Tibial nerve (tissue), 4 donors: ENCODE measurements at regions not wholly inside any gene's neighbourhood (a gene's known extent, or its start where the extent isn't known, plus 50 kb on each side); places are given as distances from the start of the nearest gene placed in this dataset.

Experiments
- EP300 ChIP-seq, 2 donors: sonication (generic); formaldehyde crosslinking; IDR thresholded peaks; one replicate each; pipeline ENCODE4 v1.6.1; 2017; ENCODE audit warnings: antibody characterized with exemption in 2 of 2, mild to moderate bottlenecking in 1 of 2
- POLR2A ChIP-seq, 2 donors: fragments of 450-650 bp; IDR thresholded peaks; one replicate each; pipeline ENCODE4 v1.6.1; 2017; ENCODE audit warnings: antibody characterized with exemption in 2 of 2, mild to moderate bottlenecking in 2 of 2, moderate library complexity in 2 of 2
- TF ChIP-seq, protein P1 (sequence below), 5 experiments: fragments of 200-600 bp in 3 of 5; fragments of 450-650 bp in 2 of 5; sonication (generic) in 3 of 5; IDR thresholded peaks; one replicate each; pipeline ENCODE4 v1.5.1; 2016 to 2019; ENCODE audit warnings: antibody characterized with exemption in 5 of 5, mild to moderate bottlenecking in 3 of 5, moderate library complexity in 2 of 5

DNA sequence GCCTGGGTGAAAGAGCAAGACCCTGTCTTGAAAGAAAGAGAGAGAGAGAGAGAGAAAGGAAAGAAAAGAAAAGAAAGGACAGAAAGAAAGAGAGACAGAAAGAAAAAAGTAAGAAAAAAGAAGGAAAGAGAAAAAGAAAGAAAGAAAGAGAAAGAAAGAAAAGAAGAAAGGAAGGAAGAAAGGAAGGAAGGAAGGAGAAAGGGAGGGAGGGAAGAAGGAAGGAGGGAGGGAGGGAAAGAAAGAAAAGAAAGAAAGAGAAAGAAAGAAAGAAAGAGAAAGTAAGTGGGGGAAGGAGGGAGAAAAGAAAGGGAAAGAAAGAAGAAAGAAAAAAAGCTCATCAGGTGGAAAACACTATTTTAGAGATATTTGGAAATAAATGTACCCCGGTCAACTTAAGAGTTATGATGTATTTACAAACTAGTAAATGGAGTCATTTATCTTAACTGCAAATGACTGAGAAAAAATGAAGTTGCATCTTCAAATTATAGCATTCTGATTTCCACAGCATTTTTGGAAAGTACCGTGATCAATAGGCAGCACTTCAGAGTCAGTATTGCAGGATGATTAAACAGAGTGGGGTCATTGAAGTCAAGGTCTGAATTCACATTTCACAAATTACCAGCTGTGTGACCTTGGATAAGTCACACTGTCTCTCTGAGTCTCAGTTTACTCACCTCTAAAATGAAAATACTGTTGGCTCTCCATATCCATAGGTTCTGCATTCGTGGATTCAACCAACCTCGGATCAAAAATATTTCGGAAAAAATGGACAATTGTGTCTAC is 64.1 kb upstream of the SMAD1 start:
- TF ChIP-seq POLR2A (IDR thresholded peaks at IDR 0.05) = no peak
- TF ChIP-seq, protein P1, sequence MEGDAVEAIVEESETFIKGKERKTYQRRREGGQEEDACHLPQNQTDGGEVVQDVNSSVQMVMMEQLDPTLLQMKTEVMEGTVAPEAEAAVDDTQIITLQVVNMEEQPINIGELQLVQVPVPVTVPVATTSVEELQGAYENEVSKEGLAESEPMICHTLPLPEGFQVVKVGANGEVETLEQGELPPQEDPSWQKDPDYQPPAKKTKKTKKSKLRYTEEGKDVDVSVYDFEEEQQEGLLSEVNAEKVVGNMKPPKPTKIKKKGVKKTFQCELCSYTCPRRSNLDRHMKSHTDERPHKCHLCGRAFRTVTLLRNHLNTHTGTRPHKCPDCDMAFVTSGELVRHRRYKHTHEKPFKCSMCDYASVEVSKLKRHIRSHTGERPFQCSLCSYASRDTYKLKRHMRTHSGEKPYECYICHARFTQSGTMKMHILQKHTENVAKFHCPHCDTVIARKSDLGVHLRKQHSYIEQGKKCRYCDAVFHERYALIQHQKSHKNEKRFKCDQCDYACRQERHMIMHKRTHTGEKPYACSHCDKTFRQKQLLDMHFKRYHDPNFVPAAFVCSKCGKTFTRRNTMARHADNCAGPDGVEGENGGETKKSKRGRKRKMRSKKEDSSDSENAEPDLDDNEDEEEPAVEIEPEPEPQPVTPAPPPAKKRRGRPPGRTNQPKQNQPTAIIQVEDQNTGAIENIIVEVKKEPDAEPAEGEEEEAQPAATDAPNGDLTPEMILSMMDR (IDR thresholded peaks at IDR 0.05) = no peak
- TF ChIP-seq EP300 (IDR thresholded peaks at IDR 0.05) = no peak
